HG02798 (cell line): ENCODE measurements at regions not wholly inside any gene's neighbourhood (a gene's known extent, or its start where the extent isn't known, plus 50 kb on each side); places are given as distances from the start of the nearest gene placed in this dataset.

Experiments used
- ATAC-seq: cut with Tn5 transposase; IDR thresholded peaks from one replicate; pipeline ENCODE4 v1.9.1; 2021; ENCODE audit warnings: mild to moderate bottlenecking; ENCODE audit not compliant: unreplicated experiment, poor library complexity

DNA sequence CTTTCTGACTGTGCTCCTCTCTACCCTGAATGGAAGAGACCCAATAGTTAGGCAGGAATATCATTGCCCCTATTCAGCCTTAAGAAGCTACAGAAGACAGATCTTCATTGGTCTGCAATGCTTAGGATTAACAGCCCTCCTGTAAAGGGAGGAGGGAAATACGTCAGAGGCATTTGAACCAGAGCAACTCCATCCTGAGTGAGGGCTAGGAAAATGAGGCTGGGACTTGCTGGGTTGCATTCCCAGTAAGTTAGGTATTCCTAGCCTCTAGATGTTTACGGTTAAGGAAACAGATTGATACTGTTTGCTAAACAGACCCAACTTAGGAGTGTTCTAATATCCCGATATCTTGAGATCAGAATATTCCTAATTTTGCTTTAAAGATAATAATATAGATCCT lies 63.5 kb downstream of the PCDH18 start:
- ATAC-seq, result no peak

DNA sequence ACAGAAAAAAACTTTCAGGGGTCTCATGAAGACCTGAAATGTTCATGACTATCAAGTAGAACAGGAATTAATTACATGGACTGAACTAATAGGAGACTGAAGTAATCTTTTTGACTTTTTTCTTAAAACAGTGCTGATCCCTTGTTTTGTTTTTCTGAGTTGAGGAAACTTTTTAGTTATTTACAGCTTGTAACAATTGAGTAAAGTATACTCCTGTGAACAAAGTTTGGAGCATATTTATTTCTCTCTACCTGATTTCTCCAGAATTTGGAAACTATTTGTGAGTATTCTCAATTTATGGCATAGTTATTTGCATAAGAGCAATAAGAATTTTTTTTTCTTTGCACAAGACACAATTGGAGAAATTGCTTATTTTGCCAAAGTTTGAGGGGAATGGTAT lies 64.8 kb downstream of the PCDH18 start:
- no peak for ATAC-seq

DNA sequence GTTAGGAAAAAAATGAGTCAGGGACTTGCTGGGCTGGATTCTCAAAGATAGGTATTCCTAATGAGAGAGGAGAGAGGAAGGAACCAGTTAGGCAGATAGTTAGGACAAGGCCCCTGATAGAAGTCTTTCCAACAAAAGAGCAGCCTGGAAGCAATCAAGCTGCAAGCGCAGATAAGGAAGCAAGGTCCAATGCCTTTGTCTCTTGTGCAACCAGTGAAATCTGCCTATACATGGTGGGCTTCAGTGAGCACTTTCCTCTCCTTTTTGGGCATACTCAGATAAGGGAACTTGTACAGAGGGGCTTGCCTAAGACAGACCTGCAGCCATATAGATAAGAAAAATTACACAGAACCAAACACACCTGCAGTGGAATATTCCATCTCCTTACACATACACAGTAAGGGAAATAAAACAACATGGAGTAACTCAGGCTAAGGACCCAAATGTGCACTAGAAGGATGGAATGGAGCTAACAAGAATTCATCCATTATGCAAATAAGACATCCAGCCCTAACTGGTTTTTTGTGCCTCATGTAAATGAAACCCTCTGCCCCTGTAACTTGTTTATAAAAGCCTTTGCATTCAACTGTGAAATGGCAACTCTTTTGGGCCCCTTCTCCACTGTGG lies 68.8 kb downstream of the PCDH18 start:
- no peak for ATAC-seq

DNA sequence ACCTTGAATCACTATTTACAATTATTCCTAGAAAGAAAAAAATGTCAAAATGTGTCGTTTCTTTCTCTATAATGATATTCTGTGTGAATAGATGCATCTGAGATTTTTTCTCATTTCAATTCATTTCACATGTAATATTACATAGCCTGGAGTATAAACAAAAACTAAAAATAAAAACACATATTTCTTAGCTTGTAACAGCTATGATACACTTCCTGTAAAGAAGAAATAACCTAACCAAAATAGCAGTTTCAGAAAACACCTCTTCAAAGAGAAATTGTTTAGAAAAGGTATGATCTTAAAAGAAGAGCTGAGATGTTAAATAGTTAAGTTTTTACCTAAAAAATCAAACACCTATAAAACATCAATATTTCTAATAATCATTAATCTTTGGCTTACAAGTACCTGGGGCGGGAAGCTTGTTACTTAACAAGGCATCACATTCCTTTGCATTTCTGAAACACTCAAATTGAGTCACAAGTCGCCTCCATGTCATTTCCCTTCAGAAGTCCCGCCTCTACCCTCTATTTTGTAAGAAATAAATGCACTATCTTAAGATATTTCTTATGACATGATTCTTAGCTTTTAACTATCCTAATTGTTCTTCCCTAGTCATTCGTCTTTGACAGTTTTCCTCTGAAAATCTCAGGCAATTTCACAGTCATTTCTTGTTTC lies 76.5 kb downstream of the PCDH18 start:
- no peak for ATAC-seq

DNA sequence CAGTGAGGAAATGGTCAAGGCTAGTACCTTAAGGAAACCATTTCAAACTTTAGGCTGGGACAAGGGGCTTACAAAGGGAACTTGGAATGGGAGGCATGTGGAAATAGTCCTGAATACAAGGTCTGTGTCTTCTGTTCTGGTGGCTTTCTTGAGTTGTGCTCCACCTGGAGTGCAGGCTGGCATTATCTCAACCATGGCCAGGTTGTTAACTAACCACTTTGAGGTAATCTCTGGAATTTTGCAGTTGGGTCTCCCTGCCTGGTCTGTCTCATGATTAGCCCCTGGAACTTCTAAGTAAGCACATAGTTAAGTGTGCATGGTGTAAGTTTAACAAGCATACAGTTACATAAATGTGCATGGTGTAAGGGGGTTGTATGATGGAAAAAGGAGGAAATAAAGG lies 77.5 kb downstream of the PCDH18 start:
- ATAC-seq, result no peak

DNA sequence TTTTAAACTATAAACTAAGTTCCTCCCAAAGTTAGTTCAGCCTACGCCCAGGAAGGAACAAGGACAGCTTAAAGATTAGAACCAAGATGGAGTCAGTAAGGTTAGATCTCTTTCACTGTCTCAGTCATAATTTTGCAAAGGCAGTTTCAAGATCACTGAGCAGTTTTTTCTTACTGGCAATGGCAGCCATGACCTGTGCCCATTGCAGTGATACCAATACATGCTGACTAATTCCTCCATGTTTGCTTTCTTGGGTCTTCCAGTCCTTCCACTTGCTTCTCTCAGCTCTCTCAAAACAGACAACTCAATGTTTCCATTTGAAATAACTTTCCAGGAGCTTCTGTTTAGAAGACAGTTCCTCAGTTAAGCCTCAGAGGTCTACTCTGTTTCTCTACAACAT lies 79.5 kb downstream of the PCDH18 start:
- no peak for ATAC-seq

DNA sequence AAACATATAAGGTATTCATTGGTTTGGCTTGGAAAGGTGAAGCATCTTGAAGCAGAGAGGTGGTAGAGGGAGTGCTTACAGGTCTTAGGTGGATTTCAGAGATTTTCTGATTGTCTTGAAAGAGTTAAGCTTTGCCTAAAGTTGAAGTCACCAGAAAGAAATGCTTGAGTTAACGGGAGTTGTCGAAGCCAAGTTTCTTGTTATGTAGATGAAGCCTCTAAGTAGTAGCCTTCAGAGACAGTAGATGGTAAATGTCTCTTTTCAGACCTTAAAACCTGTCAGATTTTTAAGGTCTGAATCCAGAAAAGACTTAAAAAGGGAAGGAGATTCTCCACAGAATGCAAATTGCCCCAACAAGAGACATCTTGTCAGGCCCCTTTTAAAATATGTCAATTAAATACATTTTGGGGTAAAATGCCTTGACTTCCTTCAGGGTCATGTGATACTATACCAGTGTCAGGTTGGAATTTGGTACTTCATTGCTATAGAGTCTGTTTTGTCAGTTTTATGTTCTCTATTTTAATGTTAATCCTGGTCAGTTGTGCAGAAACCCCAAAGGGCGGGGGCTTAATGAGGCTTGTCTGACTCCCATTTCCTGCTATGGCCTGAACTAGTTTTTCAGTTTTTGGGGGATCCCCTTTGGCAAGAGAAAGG lies 81.0 kb downstream of the PCDH18 start:
- ATAC-seq, result no peak

DNA sequence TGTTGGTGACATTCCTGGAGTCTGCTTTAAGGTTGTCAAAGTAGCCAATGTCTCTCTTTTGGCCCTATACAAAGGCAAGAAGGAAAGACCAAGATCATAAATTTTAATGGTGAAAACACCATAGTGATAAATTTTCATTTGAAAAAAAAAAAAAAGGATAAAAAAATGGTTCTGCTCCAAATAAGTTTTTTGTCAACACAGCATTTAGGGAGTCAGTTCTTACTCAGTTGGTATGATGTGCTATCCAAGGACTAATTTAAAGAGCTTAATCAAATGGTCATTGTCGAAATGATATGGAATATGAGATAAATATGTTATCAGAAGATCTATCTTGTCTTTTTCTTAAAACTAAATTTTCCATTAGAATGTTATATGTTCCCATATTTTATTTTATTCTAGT lies 83.9 kb downstream of the PCDH18 start:
- no peak for ATAC-seq

DNA sequence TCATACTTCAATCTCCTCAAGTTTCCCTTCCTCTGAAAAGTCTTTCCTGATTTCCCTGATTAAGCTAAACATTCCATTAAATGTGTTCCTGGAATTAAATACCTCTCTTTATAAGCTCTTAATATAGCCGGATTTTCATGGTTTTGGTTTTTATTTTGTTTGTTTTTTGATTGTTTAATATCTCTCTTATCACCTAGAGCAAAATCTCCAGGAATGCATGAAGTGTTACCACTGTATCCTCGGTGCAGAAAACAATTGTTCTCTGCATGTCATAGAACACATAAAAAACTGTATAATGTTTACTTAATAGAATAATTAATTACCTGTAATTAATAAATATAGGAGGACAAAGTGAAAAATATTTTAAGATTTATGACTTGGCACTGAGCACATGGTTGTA lies 86.2 kb downstream of the PCDH18 start:
- ATAC-seq, result no peak

DNA sequence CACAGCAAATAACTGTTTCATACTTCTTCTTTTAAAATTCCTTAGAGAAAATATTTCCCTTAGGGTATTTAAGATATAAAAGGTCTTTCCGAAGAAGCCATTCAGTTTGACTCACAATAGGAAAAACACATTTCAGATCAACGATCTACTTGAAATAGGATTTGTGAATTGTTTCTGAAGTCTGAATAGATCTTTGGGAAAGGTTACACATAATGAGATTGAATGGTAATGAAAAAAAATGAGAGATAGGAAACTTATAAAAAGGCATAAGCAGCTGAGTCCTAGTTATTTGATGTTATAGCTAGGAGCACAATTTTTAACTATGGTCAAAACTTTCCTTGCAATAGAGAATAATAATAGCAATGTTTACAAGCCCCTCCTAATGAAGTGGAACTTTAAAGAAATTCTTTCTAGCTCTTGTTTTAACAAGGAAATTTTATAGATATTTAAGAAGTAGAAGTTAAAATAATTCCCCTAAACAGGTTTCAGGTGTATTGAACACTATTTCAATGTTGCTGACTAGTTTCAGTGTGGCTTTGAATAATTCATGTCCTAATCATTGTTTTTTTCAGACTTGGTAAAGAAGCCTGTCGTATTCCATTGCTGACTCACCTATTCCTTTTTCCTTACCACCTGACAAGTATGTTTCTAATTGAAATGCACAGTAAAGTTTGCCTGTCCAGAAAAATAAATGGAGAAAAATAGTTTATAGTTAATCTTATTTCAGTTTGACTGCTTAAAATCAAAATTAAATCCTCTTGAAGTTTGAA lies 89.1 kb downstream of the PCDH18 start:
- no peak for ATAC-seq

DNA sequence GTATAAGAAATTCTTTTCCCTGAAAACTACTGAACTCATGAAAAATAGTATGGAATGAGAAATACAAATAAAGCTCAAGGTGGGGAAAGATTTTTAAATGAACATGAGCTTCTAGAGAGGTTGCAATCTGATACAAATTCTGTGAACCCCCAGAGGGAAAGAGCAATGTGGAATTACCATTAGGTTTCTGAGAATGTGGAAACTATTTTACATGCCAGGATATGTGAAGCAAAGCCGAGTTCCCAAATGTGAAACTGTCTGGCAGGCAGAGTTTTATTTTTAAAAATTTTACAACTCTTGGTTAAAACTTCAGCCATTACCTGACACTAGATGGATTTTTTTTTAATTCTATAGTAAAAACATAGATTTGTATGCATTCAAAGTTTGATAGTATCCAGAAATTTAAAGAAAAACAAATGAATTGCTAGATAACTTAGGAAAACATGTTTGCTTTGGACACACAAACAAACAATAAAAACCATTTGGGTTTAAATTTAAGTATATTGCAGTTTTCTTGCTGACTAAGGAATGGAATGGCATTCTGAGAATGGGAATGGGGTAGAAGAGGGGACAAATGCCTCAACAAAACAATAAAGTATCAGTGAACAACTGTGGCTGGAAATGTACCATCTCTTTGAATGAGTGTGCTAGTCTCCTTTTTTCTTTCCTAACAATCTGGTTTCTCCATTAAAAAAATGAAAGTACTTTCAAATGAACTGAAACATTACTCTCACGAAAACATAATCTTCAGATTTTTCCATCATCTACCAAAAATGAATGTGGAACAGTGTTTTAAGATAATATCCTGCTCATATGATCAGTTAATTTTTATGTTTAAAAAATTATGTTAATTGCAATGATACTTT lies 99.6 kb downstream of the PCDH18 start:
- ATAC-seq, result no peak

DNA sequence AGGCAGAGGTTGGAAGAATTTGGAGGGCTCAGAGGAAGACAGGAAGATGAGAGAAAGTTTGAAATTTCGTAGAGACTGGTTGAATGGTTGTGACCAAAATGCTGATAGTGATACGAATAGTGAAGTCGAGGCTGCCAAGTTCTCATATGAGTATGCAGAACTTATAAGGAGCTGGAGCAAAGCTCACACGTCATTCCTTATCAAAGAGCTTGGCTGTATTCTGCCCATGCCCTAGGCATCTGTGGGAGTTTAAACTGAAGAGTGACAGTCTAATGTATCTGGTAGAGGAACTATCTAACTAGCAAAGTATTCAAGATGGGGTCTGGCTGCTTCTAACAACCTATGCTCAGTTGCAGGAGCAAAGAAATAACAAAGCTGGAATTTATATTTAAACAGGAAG lies 102.1 kb downstream of the PCDH18 start:
- no peak for ATAC-seq

DNA sequence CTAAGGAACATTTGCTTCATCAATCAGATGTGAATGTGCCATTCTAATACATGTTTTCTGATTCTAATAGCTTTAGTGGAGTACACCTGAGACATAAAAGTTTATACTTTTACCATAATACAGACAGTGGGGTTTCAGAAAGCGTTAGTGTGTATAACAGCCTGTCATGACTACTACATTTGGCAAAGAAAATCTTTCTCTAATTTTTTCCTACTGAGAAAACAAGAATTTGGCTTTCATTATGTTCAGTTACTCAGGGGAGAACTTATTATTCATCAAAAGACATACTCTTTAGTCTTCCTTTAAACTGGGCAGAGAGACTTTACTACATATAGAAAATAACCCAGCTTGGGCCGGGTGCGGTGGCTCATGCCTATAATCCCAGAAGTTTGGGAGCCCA lies 104.9 kb downstream of the PCDH18 start:
- ATAC-seq, result no peak

DNA sequence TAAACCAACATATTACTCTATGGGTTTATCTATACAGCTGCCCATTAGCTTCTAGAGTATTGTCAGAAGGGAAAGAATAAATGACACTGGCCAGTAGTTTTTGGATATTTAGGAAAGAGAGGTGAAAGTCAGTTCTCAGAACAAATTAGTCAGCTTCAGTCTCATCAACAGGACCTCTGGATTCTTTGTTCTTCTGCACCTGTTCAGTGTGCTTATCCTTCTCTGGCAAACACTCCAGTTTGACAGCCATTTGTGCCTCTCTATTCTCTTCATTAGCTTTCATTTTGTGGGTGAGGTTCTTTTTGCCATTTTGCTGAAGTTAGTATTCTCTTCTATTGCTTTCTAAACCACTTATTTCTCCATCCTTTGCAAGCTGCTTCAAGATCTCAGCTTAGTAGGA lies 107.0 kb downstream of the PCDH18 start:
- ATAC-seq, result no peak

DNA sequence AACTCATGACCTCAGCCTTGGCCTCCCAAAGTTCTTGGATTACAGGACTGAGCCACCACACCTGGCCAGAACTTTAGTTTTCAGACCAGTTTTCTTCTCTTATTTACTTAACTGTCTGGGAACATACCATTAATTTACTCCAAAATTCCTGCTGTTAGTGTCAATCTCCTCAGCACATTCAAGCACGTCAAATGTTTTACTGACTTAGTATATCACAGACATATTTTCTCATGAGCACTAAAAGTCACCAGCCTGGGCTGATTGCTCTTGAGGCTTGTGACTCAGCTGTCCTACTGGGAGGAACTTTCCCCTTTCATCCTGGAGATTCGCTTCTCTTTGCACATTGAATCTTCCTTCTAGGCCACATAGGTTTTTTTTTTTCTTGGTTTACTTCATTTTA lies 109.6 kb downstream of the PCDH18 start:
- no peak for ATAC-seq

DNA sequence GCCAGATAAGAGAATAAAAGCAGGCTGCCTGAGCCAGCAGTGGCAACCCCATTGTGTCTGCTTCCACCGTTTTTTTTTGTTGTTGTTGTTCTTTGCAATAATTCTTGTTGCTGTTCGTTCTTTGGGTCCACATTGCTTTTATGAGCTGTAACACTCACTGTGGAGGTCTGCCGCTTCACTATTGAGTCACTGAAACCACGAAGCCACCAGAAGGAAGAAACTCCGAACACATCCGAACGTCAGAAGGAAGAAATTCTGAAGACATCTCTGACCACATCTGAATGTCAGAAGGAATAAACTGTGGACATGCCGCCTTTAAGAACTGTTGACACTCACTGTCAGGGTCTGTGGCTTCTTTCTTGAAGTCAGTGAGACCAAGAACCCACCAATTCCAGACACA lies 110.5 kb downstream of the PCDH18 start:
- ATAC-seq, result no peak

DNA sequence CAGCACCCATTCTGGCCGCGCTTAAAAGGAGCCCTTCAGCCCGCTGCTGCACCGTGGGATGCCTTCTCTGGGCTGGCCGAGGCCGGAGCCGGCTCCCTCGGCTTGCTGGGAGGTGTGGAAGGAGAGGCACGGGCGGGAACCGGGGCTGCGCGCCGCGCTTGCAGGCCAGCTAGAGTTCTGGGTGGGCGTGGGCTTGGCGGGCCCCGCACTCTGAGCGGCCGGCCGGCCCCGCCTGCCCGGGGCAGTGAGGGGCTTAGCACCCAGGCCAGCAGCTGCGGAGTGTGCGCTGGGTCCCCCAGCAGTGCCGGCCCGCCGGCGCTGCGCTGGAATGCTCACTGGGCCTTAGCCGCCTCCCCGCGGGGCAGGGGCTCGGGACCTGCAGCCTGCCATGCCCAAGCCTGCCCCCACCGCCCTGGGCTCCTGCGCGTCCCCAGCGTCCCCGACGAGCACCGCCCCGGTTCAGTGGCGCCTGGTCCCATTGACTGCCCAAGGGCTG lies 111.3 kb downstream of the PCDH18 start:
- ATAC-seq, result no peak

DNA sequence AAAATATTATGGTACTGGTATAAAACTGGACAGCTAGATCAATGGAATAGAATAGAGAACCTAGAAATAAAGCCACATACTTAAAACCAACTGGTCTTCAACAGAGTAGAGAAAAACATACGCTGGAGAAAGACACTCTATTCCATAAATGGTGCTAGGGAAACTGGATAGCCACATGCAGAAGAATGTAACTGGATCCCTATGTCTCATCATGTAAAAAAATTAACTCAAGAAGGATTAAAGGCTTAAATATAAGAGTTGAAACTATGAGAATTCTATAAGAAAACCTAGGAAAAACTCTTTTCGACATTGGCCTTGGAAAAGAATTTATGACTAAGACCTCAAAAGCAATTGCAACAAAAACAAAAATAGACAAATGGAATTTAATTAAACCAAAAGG lies 114.6 kb downstream of the PCDH18 start:
- no peak for ATAC-seq

DNA sequence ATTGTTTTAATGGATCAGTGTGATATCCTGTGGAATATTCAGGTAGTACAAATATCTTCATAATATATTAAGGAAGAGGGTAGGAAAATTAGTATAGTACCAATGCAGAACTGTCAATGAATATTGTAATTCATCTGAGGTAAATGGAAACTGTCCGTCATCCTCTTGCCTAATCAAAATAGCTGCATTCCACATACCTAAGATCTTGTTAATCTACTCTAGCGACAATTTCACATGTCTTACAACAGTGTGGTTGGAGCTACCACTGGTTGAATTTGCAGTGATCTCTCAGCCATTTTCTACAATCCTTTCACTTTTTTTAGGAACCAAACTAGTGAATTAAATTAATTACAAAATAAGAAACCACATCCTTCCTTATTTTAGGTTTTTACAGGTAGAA lies 117.5 kb downstream of the PCDH18 start:
- no peak for ATAC-seq

DNA sequence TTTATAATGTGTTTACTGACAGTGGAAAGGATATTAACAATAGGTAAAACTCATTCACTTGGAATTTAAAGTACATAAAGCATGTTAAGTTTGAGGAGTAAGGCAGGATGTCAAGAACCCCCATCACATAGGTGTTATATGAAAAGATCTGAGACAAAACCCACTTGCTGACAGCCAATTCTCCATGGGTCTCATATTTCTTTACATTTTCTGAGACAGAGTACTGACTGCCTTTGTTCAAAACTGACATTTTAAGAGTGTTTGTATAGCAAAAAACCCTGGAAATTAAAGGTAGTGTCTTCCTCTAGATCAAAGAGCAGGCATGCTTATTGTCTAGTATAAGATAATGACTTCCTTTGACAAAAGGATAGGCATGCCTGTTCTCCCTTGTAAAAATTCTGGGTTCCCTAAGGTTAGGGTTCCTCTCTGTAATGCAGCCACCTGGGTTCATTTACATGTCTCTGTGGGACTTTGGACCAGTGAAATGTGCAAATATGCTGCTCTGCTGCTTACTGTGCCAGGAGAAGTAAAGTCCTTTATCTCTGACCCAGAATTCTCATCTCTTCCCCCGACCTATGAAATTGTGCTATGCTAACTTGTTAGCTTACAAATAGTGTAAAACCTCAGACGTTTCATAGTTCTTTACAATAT lies 123.6 kb downstream of the PCDH18 start:
- ATAC-seq, result no peak
